ENCODE measurements at regions not wholly inside any gene's neighbourhood (a gene's known extent, or its start where the extent isn't known, plus 50 kb on each side); places are given as distances from the start of the nearest gene placed in this dataset.

DNA sequence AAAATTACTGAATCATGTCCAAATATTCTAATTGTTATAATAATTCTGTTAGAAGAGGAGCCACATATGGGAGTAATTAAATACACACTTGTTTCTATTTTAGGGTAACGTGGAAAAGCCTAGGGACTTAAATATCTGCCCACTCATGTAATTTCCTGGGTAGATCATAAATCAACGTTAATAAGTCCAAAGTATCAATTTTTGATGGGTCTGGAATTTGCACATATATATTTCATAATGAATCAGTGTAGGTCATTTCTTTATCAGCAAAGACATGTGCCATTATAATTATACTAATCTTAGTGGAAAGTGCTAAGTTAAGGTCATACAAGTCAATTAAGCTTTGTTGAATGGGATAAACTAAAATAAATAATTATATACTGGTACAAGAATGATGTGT is 346.2 kb downstream of the ZBBX start:
- ATAC-seq (ENCODE audit: low read depth) (no peak), DNase-seq (no peak)
- Histone ChIP-seq H2BK20ac (ENCODE audit: low read depth, low read length) (no peak overlapping the region), H2AK9ac (replicated peaks; ENCODE audit: low read depth, low read length, poor library complexity) (no peak overlapping the region), H2AK5ac (ENCODE audit: low read depth, low read length) (no peak overlapping the region), H3K23ac (ENCODE audit: low read depth, low read length) (no peak overlapping the region), H3K79me1 (ENCODE audit: low read depth in 1 of 2, low read length in 2 of 2) (no peaks in the 10 kb centered on the region), H3K4ac (ENCODE audit: low read depth, low read length) (no peak overlapping the region), H3K4me1 (ENCODE audit: control insufficient read depth, insufficient read depth, low read length) (no peaks in the 10 kb centered on the region), H2BK5ac (ENCODE audit: low read depth, low read length, poor library complexity, severe bottlenecking) (no peak overlapping the region), H4K5ac (ENCODE audit: low read depth, low read length) (no peak overlapping the region), H3K9me1 (ENCODE audit: insufficient read depth, low read length) (no peaks in the 10 kb centered on the region), H3K4me2 (ENCODE audit: low read depth, low read length) (no peak overlapping the region), H3K27ac (ENCODE audit: insufficient read depth, low read length) (no peak overlapping the region), H3K18ac (ENCODE audit: low read depth, low read length) (no peak overlapping the region), H3K27me3 (ENCODE audit: control insufficient read depth, insufficient read depth, low read length) (no peaks in the 10 kb centered on the region), H2AFZ (replicated peaks; ENCODE audit: low read length, poor library complexity) (no peak overlapping the region), H3K36me3 (ENCODE audit: control insufficient read depth, insufficient read depth, low read length) (no peaks in the 10 kb centered on the region), H4K20me1 (ENCODE audit: insufficient read depth, low read length) (no peaks in the 10 kb centered on the region), H3K4me3 (ENCODE audit: insufficient read depth, low read depth, low read length) (no peak overlapping the region), H2BK120ac (ENCODE audit: low read depth, low read length) (no peak overlapping the region), H3K9ac (ENCODE audit: low read depth, low read length) (no peak overlapping the region), H4K8ac (ENCODE audit: low read depth in 2 of 2, low read length in 2 of 2) (no peak overlapping the region), H4K91ac (ENCODE audit: insufficient read depth, low read depth, low read length) (no peak overlapping the region), H3K56ac (ENCODE audit: extremely low read depth, insufficient read depth, low read length) (no peak overlapping the region), H3K14ac (replicated peaks; ENCODE audit: low read depth, low read length) (no peak overlapping the region), H2BK15ac (ENCODE audit: low read depth, low read length) (no peak overlapping the region), H3K9me3 (ENCODE audit: control insufficient read depth, insufficient read depth, low read length) (peaks cover 3% of the 10 kb centered on the region; the same call in 1 of the 2 replicates)
- dilution Hi-C loops (cut with HindIII; ENCODE audit: low sequenced_read_pairs, unreplicated experiment), result no loop called here
- no TSS peak for BruUV-seq (replicated peaks)
- TF ChIP-seq CTCF (conservative IDR thresholded peaks at IDR 0.05; ENCODE audit: low read depth, low read length) (no peak), RCOR1 (IDR thresholded peaks at IDR 0.05; ENCODE audit: insufficient replicate concordance, low read length) (no peak)
- intact Hi-C loops (cut with micrococcal nuclease), result loop anchor here (2.0 to 10.0 kb wide), 3 partner anchors 1021 to 1409 kb away; no protein-coding TSS in a partner anchor
- no CpG with 5 or more reads among the region's 2 CpGs for WGBS, 2 experiments (ENCODE audit: extremely low coverage in 2 of 2, insufficient read length in 1 of 2)
- CTCF ChIA-PET, result no interaction called here
- POLR2A ChIA-PET (ENCODE audit: unreplicated experiment), result no interaction called here
- in situ Hi-C loops (cut with MboI; ENCODE audit: low sequenced_read_pairs), result loop anchor here (25.0 kb wide), 1 partner anchor 1022 kb away; no protein-coding TSS in a partner anchor

All from IMR-90 (cell line).